ENCODE measurements at regions not wholly inside any gene's neighbourhood (a gene's known extent, or its start where the extent isn't known, plus 50 kb on each side); places are given as distances from the start of the nearest gene placed in this dataset.

DNA sequence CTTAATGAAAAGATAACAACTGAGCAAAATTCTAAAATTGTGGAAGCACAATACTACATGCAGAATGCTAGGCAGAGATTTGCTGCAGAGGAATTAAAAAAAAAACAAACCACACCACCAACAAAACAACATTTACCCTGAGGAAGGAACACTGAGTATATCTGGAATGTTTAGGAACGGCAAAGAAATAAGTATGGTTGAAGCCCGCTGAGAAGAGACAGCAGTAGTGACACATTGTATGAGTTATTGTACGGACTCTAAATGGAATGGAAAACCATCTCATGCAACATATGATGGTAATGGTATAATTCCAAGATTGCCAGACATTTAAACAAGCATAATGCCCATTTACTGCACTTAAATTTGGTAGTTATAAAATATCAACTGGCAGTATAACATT lies 568.2 kb upstream of the CCDC54 start:
- TF ChIP-seq POLR2A (IDR thresholded peaks at IDR 0.05; ENCODE audit: low read depth, low read length) (no peak), POLR2AphosphoS5 (IDR thresholded peaks at IDR 0.05; ENCODE audit: low read depth, low read length) (no peak), TAF1 (IDR thresholded peaks at IDR 0.05; ENCODE audit: borderline replicate concordance, low read depth, low read length) (no peak)

Data from GM12892 (cell line).